ENCODE measurements at regions not wholly inside any gene's neighbourhood (a gene's known extent, or its start where the extent isn't known, plus 50 kb on each side); places are given as distances from the start of the nearest gene placed in this dataset.

DNA sequence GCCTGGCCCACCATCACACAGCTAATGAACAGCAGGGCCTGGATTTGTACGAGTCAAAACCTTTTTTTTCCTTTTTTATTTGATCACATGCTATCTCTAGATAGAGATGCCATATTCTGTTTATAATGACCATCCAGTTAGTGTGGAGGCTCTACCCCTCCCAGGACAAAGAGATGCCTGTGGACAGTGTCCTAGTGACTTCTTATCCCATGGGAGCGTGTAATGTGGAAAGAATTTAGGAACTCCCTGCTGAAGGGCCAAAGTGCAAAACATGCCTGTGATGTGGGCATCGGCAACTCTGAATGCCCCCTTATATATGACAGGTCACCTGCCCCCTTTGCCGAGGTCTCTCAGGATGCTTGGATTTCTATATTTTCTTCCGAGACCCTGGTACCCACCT, 292.2 kb downstream of the RRAGC start:
- ATAC-seq (no peak), DNase-seq (no peak)
- Histone ChIP-seq H3K4me3 (no peak overlapping the region), H3K9me3 (no peaks in the 10 kb centered on the region), H3K4me1 (no peaks in the 10 kb centered on the region), H3K27ac (no peak overlapping the region), H3K27me3 (ENCODE audit: insufficient read depth in 3 of 3, low read length in 2 of 3) (peaks cover 0 to 12% (median 2%) of the 10 kb centered on the region in 3 donors), H3K36me3 (ENCODE audit: insufficient read depth in 1 of 2, low read depth in 1 of 2) (no peaks in the 10 kb centered on the region)
- intact Hi-C loops (cut with DNase I), result no loop called here
- WGBS, 3 donors, result 64 to 81% (median 74%) methylated on average over 5 of the region's 5 CpGs
- TF ChIP-seq, protein P1, sequence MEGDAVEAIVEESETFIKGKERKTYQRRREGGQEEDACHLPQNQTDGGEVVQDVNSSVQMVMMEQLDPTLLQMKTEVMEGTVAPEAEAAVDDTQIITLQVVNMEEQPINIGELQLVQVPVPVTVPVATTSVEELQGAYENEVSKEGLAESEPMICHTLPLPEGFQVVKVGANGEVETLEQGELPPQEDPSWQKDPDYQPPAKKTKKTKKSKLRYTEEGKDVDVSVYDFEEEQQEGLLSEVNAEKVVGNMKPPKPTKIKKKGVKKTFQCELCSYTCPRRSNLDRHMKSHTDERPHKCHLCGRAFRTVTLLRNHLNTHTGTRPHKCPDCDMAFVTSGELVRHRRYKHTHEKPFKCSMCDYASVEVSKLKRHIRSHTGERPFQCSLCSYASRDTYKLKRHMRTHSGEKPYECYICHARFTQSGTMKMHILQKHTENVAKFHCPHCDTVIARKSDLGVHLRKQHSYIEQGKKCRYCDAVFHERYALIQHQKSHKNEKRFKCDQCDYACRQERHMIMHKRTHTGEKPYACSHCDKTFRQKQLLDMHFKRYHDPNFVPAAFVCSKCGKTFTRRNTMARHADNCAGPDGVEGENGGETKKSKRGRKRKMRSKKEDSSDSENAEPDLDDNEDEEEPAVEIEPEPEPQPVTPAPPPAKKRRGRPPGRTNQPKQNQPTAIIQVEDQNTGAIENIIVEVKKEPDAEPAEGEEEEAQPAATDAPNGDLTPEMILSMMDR (IDR thresholded peaks at IDR 0.05), result no peak

DNA sequence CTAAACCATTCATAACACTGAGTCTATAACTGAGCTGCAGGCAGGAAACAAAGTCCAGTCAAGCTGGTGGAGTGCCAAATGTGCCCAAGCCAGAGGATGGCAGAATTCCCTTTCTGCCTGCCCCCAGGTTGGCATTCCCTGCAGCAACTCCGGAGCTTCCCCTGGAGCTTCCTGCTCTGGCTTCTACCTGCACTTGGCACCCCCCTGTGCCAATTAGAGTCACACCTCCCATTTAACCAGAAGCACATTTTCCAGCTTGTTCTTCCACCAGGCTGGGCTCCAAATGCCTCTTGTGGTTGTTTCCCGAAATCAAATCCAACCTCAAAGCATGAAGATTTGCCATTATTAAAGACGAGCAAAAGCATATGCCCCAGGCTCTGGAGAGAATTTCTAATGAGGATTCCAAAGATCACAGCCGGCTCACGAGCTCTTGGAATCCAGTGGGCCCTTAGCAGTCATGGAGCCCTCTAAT, 294.5 kb downstream of the RRAGC start:
- intact Hi-C loops (cut with DNase I), result no loop called here
- no peak overlapping the region for H3K4me3 ChIP-seq

DNA sequence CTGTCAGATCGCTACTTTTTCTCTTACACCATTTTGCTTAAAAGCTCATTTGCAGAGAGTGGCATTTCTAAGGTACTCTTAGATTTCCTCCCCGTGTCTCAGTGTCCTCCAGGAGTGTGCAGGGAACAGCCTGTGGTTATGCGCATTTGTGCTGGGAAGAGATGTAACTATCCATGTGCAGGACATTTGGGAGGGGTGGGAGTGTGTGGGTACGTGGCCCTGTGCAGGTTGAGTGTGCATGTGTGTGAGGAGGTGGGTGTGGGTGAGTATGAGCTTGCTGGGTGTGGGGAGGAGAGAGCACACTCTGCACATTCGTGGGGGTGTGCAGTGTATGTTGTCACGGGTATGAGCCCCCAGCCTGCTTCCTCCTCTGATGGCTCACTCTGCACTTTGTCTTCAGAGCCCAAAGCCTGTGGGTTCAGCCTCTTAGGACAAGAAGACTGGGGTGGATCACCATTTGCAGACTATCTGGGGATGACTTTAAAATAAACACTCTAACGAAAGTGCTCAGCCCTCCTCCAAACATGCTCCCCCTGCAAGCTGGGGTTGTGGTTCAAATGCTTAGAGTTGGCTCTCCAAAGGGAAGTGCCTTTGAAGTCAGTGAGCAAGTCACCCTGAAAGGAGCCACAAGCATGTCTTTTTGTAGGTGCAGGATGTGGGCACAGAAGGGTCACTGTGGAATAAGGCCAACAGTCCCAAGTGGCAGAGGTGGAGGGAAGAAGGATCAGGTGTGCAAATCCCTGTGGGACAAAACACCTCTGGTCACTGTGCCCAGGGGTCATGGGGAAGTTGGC, 295.4 kb downstream of the RRAGC start:
- DNase-seq (no peak), ATAC-seq (no peak)
- Histone ChIP-seq H3K27me3 (ENCODE audit: insufficient read depth in 3 of 3, low read length in 2 of 3) (peaks cover 0 to 28% (median 3%) of the 10 kb centered on the region in 3 donors), H3K4me3 (no peak overlapping the region), H3K9me3 (no peaks in the 10 kb centered on the region), H3K27ac (no peak overlapping the region), H3K36me3 (ENCODE audit: insufficient read depth in 1 of 2, low read depth in 1 of 2) (no peaks in the 10 kb centered on the region), H3K4me1 (no peaks in the 10 kb centered on the region)
- TF ChIP-seq, protein P1 (IDR thresholded peaks at IDR 0.05), result no peak
- intact Hi-C loops (cut with DNase I), result no loop called here
- 73 to 75% (median 75%) methylated on average over 7 of the region's 7 CpGs for WGBS, 3 donors

More for the DNA sequence above, 294.5 kb downstream of the RRAGC start:
- Histone ChIP-seq H3K36me3 (ENCODE audit: insufficient read depth in 1 of 2, low read depth in 1 of 2) (no peaks in the 10 kb centered on the region), H3K4me1 (no peaks in the 10 kb centered on the region), H3K9me3 (no peaks in the 10 kb centered on the region), H3K27me3 (ENCODE audit: insufficient read depth in 3 of 3, low read length in 2 of 3) (peaks cover 0 to 25% (median 5%) of the 10 kb centered on the region in 3 donors), H3K27ac (no peak overlapping the region)
- WGBS, 3 donors, result 18 to 22% (median 19%) methylated on average over 5 of the region's 5 CpGs
- TF ChIP-seq, protein P1 (IDR thresholded peaks at IDR 0.05), result no peak
- ATAC-seq (no peak), DNase-seq (no peak)

DNA sequence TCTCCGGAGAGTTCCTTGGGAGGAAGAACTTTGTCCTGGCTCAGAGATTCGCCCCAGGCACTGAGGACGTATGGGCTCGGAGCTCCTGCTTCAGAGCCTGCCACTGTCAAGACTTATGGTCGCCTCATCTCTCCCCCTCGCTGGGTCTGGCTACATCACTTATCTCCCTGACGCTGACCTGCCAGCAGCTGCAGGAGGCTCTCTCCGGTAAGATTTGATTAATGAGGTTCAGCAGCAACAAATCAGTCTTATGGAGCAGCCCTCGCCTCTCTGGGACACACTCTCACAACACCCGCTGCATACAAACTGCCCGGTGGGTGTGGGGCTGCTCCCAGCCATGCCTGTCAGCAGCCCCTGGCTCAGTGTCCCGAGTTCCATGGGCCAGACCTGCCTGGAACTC, 297.8 kb downstream of the RRAGC start:
- peaks cover 0 to 31% (median 3%) of the 10 kb centered on the region in 3 donors for H3K27me3 ChIP-seq (ENCODE audit: insufficient read depth in 3 of 3, low read length in 2 of 3)
- no peak overlapping the region for H3K27ac ChIP-seq
- H3K4me1 ChIP-seq, result no peaks in the 10 kb centered on the region
- TF ChIP-seq, protein P1 (IDR thresholded peaks at IDR 0.05), result no peak
- H3K9me3 ChIP-seq, result no peaks in the 10 kb centered on the region
- ATAC-seq (no peak), DNase-seq (no peak)
- intact Hi-C loops (cut with DNase I), result no loop called here
- H3K4me3 ChIP-seq, result no peak overlapping the region
- WGBS, 3 donors, result 39 to 53% (median 48%) methylated on average over 12 of the region's 12 CpGs
- no peaks in the 10 kb centered on the region for H3K36me3 ChIP-seq (ENCODE audit: insufficient read depth in 1 of 2, low read depth in 1 of 2)

All from psoas muscle (tissue), 7 donors.